NCI-H748 treated with DMSO at 0.1 percent for 48 hours (cell line): ENCODE measurements at regions not wholly inside any gene's neighbourhood (a gene's known extent, or its start where the extent isn't known, plus 50 kb on each side); places are given as distances from the start of the nearest gene placed in this dataset.

Experiments
- DNase-seq: peaks from one replicate; lab custom pipeline; 2025; lab: John Stamatoyannopoulos, UW

GRCh38 chr16:72317446-72317845 is 145.5 kb upstream of the PMFBP1 start:
- DNase-seq, result no peak

- no peak for DNase-seq
Measured at GRCh38 chr16:72313903-72314302, 141.9 kb upstream of the PMFBP1 start.

DNA sequence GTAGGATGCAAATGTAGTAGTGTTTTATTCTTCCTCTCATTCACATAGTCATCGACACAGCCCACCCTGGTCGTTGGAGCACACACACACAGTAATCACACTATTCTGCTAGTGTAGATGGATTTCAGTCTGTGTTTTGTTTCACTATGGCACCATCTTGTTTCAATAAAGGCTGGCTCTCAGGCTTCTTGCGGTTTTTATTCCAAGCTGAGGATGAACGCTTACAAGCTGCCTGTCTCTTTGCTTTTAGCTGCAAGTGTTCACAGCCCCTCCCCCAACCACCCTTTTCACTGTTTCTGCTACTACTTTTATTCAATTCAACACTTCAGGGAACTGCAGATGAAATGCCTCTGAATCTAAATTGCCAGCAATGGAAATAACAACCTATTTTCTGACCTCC is 140.9 kb upstream of the PMFBP1 start:
- no peak for DNase-seq

DNA sequence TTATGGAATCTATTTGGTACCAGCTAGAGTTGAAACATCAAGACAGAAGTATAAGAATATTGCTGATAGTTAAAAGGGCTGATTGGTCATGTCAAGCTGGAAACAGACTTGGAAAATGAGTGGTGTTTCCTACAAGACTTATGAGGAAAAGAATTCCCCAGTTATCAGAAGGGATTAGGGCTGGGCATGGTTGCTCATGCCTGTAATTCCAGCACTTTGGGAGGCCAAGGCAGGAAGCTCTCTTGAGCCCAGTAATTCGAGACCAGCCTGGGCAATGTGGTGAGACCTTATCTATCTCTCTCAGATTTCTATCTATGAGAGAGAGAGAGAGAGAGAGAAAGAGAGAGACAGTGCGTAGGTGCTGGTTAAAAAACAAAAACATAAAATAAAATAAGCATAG is 139.5 kb upstream of the PMFBP1 start:
- no peak for DNase-seq

DNA sequence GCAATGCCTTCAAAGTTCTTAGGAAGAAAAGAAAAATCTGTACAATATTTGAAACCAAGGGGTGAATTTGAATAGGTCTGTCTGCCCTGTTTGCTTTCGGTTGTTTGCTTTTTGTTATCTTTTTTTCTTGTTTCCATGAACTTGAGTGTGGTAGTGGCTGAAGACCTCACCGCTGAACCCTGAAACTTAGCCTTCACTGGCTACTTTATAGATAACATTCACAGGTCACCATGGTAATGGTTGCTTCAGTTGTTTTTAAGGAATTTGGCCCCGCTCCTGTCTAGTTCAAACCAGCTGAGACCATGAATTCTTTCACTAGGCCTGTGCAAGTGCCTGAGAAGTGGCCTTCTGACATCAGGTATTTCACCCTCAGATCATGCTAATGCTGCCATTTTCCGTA is 137.0 kb upstream of the PMFBP1 start:
- no peak for DNase-seq

DNA sequence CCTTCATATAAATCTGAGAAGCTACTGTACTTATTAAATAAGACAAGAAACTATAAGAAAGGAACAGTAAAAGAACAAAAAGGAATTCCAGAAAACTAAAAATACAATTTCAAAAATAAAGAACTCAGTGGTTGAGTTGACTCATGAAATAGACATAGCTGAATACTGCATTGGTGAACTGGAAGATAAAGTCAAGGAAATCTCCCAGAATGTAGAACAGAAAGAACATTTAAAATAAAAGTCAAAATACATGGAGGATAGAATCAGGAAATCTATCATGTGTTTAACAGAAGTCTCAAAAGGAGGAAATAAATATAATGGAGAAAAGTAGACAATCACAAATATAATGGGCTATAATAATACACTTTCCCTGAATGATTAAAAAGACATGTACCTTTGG is 136.4 kb upstream of the PMFBP1 start:
- no peak for DNase-seq

GRCh38 chr16:72302332-72302731 is 130.4 kb upstream of the PMFBP1 start:
- no peak for DNase-seq

DNA sequence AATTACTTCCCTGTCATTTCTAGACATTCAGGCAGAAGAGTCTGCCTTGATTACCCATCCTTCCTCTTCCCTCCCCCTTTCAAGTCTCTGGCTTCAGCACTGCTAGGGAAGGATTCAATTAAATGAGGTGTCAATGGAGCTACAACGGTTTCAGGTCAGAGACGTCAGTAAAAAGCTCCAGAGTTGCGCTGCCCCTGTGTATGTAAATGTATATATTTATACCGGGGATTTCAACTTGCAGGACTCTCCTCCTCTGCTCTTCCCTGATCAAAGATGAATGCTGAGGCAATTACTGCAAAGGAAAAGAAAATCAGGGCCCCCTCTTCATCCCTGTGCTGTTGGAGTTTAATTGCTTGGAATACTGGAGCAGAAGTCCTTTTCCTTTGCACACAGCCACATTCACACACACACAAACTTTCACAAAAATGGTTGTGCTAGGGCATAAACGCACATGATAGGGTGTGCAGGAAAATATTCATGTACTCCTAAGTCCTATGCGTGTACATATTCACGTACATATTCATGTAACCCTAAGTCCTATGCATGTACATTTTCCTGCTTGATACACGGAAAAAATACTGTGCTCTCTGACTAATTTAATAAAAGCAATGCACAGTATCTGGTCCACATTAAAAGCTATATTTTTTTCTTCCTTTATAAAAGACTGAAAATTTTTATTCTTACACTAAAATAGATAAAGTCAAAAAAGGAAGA is 129.7 kb upstream of the PMFBP1 start:
- no peak for DNase-seq

DNA sequence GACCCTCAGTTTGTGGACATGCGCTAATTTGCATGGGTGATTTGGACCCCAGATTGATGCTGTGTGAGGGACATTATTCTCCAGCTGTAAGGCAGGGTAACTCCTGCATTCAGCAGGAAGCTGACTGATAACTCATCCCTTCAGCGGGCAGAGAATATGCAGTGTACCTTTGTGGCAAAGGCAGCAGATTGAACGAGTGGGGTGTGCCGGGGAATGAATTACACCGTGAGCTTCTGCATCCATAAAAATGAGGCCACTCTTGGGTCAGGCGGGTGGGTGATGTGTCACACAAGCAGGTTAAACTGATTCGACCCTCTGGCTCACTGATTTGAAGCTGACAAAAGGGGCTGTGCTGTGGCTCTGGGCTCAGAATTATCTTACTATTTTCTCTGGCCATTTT is 128.9 kb upstream of the PMFBP1 start:
- DNase-seq, result peak; percentile 8

DNA sequence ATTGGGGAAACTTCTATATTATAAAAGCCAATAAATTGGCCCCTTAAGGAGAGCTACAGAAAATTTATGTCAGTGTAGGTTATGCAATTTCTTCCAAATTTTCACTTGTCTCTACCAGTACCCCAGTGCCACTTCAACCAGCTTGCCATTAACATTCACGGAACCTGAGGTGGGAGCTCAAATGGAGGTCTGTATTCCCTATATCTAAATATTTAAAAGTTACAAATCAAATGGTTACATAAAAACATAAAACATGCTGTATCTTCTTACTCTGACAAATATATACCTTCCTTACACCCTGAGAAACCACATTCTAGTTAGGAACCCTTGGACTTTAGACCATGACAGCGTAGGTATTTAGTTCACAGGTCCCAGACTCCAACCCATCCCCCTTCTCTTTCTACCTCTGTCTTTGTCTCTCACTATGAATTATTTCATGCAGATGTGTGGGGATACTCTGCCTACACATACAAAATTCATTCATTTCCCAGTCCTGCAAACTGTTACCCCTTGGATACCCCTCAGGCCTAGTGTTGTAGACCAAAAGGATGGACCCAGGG is 127.8 kb upstream of the PMFBP1 start:
- no peak for DNase-seq

DNA sequence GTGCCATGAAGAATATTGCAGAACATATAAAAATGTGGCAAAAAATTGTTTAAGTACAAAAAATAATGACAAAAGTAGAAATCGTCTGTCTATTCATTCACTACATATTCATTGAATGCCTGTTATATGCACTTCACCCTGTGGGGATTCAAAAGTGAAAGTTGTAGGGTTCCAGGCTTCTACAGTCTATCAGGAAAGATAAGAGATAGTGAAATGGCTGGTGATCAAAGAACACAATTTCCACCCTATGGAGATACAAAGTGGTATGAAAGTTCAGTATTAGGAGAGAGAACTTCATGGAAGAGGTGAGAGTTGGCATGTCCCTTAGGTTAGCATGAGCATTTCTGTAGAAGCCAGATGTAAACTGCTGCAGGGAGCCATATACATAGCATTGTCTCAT is 127.0 kb upstream of the PMFBP1 start:
- no peak for DNase-seq

- no peak for DNase-seq
Measured at GRCh38 chr16:72295914-72296313, 124.0 kb upstream of the PMFBP1 start.

GRCh38 chr16:72291531-72291981 is 119.6 kb upstream of the PMFBP1 start:
- no peak for DNase-seq

DNA sequence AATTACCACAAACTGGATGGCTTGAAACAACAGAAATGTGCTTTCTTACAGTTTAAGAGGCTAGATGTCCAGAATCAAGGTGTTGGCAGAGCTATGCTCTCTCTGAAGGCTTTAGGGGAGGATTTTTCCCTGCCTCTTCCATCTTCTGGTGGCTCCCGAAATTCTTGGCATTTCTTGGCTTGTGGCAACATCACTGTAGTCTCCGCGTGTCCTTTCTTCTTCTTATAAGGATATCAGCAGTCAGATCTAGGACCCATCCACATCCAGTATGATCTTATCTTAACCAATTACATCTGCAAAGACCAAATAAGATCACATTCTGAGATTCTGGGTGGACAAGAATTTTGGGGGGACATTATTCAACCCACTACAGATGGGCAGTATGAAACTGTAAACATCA is 119.2 kb upstream of the PMFBP1 start:
- DNase-seq, result no peak

- DNase-seq, result no peak
Measured at GRCh38 chr16:72287649-72288048, 115.7 kb upstream of the PMFBP1 start.

GRCh38 chr16:72286936-72287620 is 115.1 kb upstream of the PMFBP1 start:
- DNase-seq, result no peak

GRCh38 chr16:72285728-72286127 is 113.8 kb upstream of the PMFBP1 start:
- no peak for DNase-seq

GRCh38 chr16:72285324-72285723 is 113.4 kb upstream of the PMFBP1 start:
- DNase-seq, result no peak

DNA sequence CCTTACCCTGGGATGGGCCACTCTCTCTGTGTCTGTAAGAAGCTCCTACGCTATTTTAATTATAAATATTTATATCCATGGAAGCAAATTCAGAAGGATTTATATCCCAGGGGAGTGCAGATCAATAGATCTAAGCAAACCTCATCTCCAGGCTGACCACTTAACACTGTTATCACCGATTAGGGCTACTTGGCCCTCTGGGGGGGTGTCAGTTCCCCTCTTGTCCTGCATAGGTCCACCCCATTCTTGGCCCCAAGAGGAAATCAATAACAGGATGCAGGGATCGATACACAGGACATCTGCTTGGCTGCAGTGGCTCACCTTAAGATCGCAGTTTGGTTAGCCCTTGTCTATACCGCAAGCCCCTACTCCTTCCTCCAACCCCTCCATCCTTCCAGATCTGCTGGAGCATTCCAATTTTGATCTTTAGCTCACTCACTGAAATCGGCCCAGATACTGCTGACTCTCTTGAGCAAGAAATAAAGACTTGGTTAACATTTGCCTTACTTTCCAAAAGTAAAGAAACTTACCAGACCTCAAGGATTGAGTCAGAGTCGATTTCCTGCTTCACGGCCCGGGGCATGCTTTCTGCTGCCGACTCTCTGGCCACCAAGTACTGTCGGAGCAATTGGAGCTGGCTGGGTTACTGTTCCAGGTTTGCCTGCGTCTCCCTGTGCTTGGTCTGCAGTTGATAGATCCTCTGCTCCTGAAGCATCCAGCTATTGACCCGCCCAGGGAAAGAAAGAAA is 112.3 kb upstream of the PMFBP1 start:
- no peak for DNase-seq

DNA sequence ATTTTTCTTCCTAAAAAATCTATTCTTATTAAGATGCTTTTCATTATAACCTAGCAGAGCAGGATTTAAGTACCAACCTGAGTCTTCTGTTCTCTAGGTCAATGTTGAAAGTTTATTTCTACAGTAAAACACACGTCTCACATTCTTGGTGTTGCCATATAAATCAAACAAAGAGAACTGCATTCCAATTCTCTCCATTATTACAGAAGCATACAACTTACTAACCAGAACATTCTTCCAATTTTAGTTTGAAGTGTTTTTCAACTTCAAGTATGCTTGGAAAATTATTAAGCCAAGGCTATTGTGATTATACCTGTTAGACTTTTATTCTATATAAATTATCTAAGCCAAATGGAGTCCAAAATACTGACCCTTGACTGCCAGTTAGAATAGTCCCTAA is 110.4 kb upstream of the PMFBP1 start:
- DNase-seq, result no peak

DNA sequence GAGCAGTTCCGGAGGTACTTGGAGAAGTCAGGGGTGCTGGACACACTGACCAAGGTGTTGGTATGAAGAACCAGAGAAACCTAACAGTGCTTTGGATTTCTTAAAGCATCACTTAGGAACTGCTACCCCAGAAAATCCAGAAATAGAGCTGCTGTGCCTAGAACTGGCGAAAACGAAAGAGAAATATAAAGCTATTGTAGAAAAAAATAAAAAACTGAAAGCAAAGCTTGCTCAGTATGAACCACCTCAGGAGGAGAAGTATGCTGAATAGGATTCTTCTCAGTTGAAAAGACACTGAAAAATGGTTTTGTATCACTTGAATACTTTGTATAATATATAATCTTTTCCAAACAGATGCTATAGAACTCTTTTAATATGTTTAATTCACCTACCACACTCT is 106.3 kb upstream of the PMFBP1 start:
- no peak for DNase-seq

GRCh38 chr16:72277749-72278148 is 105.8 kb upstream of the PMFBP1 start:
- DNase-seq, result no peak
